ENCODE measurements at regions not wholly inside any gene's neighbourhood (a gene's known extent, or its start where the extent isn't known, plus 50 kb on each side); places are given as distances from the start of the nearest gene placed in this dataset.

DNA sequence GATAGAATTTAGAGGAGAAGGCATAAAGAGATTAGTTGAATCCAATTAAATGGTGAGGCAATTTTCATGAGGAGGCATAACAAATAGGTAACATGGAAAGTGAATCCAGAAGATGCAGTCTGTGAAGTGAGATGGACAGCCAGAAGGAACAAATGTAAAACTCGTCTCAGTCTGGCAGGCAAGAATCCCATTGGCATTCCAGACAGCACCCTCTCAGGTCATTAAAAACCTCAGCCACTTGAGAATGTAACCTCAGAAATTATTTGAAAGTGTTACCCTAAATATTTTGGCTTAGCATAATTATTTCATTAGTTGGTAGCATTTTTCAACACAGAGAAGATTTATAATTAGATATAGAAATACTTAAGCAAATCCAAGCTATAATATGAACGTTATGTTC lies 342.3 kb downstream of the LRRC3B start:
- H3K9me3 ChIP-seq (ENCODE audit: control insufficient read depth, insufficient read depth, low read length) = peaks cover 6% of the 10 kb centered on the region; the same call in 1 of the 2 replicates
- H3K9ac ChIP-seq (ENCODE audit: low read depth, low read length) = no peak overlapping the region
- no peaks in the 10 kb centered on the region for H3K36me3 ChIP-seq (ENCODE audit: control insufficient read depth, insufficient read depth, low read length)
- no peak overlapping the region for H3K27ac ChIP-seq (ENCODE audit: low read depth, low read length)
- no peak overlapping the region for H3K4me3 ChIP-seq (ENCODE audit: low read depth, low read length)
- no peaks in the 10 kb centered on the region for H3K27me3 ChIP-seq (ENCODE audit: control insufficient read depth, insufficient read depth, low read length)
- no peaks in the 10 kb centered on the region for H3K4me1 ChIP-seq (ENCODE audit: control insufficient read depth, insufficient read depth, low read length)

DNA sequence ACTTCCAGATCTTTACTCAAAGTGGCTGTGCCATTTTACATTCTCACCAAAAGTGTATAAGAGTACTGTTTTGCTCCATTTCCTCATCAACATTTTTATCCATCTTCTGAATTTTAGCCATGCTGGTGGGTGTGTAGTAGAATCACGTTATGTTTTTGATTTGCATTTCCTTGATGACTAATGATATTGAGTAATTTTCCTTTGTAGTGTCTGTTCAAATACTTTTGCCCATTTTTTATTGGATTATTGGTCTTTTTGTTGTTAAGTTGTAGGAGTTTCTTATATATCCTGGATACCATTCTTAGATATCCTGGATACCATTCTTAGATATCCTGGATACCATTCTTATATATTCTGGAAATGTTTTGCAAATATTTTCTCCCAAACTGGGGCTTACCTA lies 344.9 kb downstream of the LRRC3B start:
- no peak overlapping the region for H3K4me3 ChIP-seq (ENCODE audit: low read depth, low read length)
- H3K4me1 ChIP-seq (ENCODE audit: control insufficient read depth, insufficient read depth, low read length) = no peaks in the 10 kb centered on the region
- H3K27me3 ChIP-seq (ENCODE audit: control insufficient read depth, insufficient read depth, low read length) = no peaks in the 10 kb centered on the region
- H3K9ac ChIP-seq (ENCODE audit: low read depth, low read length) = no peak overlapping the region
- H3K9me3 ChIP-seq (ENCODE audit: control insufficient read depth, insufficient read depth, low read length) = peaks cover 6% of the 10 kb centered on the region; the same call in 1 of the 2 replicates
- H3K27ac ChIP-seq (ENCODE audit: low read depth, low read length) = no peak overlapping the region
- H3K36me3 ChIP-seq (ENCODE audit: control insufficient read depth, insufficient read depth, low read length) = no peaks in the 10 kb centered on the region

DNA sequence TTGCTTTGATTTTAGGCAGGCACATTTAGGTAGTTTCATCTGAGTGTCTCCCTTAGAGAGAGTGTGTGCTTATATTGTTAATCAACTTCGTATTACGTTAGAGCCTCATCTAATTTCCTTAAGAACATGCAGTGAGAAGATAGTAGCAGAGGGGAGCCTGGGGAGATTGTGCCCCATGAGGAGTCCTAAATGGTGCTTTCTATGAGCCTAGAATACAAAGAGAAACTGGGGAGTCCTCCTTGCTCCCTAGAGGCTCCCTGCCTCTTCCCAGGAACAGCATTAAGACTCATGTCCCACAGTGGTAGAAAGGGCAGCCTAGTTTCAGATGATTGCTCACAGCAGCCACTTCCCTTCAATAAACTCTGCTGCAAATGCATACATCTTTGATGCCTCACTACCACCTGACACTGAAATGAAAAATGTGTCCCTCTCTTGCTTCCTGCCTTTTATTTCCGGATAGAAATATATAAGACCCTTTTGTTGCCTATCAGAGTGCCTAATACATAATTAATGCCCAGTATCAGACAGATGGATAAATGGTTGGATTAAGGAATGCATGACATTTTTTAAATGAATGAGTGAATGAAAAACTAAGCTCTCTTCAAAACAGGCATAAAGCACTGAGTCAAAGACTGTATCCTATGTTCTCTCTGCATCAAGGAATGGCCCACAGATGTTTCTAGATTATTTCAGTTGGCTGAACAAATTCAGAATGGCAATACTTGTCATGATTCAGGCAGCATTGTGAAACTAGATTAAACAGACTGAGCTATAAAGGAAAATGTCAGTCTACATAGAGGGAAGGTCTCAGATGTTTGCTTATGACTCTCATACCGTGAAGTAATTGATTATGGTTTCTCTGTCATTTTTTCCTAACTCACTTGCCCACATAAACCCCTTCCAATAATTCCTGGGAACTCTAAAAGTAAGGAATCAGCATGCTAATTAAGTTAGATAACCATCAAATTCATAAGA lies 362.1 kb downstream of the LRRC3B start:
- H3K27ac ChIP-seq (ENCODE audit: low read depth, low read length) = no peak overlapping the region
- no peaks in the 10 kb centered on the region for H3K36me3 ChIP-seq (ENCODE audit: control insufficient read depth, insufficient read depth, low read length)
- H3K4me1 ChIP-seq (ENCODE audit: control insufficient read depth, insufficient read depth, low read length) = no peaks in the 10 kb centered on the region
- H3K4me3 ChIP-seq (ENCODE audit: low read depth, low read length) = no peak overlapping the region
- H3K9ac ChIP-seq (ENCODE audit: low read depth, low read length) = no peak overlapping the region
- no peaks in the 10 kb centered on the region for H3K27me3 ChIP-seq (ENCODE audit: control insufficient read depth, insufficient read depth, low read length)
- no peaks in the 10 kb centered on the region for H3K9me3 ChIP-seq (ENCODE audit: control insufficient read depth, insufficient read depth, low read length)

DNA sequence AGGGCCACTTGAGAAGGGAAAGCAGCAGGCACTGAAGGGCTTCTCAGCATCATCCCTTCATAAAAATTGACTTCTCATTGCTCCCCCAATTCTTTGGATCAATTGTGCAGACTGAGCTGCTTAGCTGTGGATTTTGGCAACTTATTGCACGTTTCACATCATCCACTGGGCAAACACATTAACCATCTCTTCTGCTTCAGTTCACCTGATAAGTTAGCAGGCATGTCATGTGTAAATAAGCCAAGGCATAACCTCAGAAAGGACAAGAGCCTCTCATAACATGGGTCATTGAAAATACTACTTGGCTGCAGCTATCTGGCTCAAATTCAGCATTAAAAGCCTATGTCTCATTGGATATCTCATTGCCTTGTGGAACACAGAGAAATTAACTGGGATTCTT lies 366.5 kb downstream of the LRRC3B start:
- Histone ChIP-seq H3K36me3 (ENCODE audit: control insufficient read depth, insufficient read depth, low read length) (no peaks in the 10 kb centered on the region), H3K9me3 (ENCODE audit: control insufficient read depth, insufficient read depth, low read length) (no peaks in the 10 kb centered on the region)

DNA sequence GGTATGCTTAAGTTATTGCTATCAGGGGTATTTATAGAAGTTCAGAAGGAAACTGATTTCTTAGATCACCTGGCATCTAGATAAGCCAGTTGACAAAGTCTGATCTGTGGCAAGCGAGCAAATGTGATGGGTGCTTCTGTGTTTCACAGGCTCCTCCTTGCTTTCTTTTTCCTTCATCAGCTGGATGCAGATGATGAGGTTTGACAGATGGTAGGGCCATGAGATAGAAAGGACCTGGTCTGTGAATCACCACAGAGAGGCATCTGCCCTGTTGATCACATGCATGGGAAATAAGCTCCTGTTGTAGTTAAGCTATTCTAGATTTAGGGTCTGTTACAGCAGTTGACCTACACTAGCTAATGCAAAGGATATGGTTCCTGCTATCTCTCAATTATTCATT lies 372.0 kb downstream of the NEK10 start:
- Histone ChIP-seq H3K27ac (ENCODE audit: low read depth, low read length) (no peak overlapping the region), H3K4me1 (ENCODE audit: control insufficient read depth, insufficient read depth, low read length) (no peaks in the 10 kb centered on the region), H3K9me3 (ENCODE audit: control insufficient read depth, insufficient read depth, low read length) (no peaks in the 10 kb centered on the region)

More for the DNA sequence above, 366.5 kb downstream of the LRRC3B start:
- Histone ChIP-seq H3K4me1 (ENCODE audit: control insufficient read depth, insufficient read depth, low read length) (no peaks in the 10 kb centered on the region), H3K4me3 (ENCODE audit: low read depth, low read length) (no peak overlapping the region), H3K9ac (ENCODE audit: low read depth, low read length) (no peak overlapping the region), H3K27me3 (ENCODE audit: control insufficient read depth, insufficient read depth, low read length) (no peaks in the 10 kb centered on the region), H3K27ac (ENCODE audit: low read depth, low read length) (no peak overlapping the region)

DNA sequence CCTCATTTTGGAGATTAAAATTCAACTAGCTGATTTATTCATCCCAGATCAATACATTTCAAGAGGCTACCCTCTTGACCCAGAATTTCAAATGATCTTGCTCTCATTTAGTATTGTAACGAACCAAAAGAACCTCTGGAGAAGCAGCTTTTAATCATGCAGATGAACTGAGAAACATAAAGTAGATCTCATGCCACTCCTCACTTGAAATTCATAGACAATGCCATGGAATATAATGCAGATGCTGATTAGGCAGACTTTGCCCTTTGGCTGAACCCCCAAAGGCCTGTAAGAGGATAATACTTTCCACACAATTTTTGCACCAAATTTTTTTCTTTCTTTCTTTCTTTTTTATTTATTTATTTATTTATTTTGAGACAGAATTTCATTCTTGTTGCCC lies 358.3 kb downstream of the NEK10 start:
- Histone ChIP-seq H3K9ac (ENCODE audit: low read depth, low read length) (no peak overlapping the region), H3K27ac (ENCODE audit: low read depth, low read length) (no peak overlapping the region), H3K27me3 (ENCODE audit: control insufficient read depth, insufficient read depth, low read length) (no peaks in the 10 kb centered on the region), H3K4me3 (ENCODE audit: low read depth, low read length) (no peak overlapping the region), H3K9me3 (ENCODE audit: control insufficient read depth, insufficient read depth, low read length) (no peaks in the 10 kb centered on the region), H3K36me3 (ENCODE audit: control insufficient read depth, insufficient read depth, low read length) (no peaks in the 10 kb centered on the region), H3K4me1 (ENCODE audit: control insufficient read depth, insufficient read depth, low read length) (no peaks in the 10 kb centered on the region)

More for the DNA sequence above, 372.0 kb downstream of the NEK10 start:
- Histone ChIP-seq H3K27me3 (ENCODE audit: control insufficient read depth, insufficient read depth, low read length) (no peaks in the 10 kb centered on the region), H3K4me3 (ENCODE audit: low read depth, low read length) (no peak overlapping the region), H3K9ac (ENCODE audit: low read depth, low read length) (no peak overlapping the region), H3K36me3 (ENCODE audit: control insufficient read depth, insufficient read depth, low read length) (no peaks in the 10 kb centered on the region)

GRCh38 chr3:27022096-27022761 lies 347.0 kb downstream of the NEK10 start:
- Histone ChIP-seq H3K4me1 (ENCODE audit: control insufficient read depth, insufficient read depth, low read length) (peaks cover 26% of the 10 kb centered on the region), H3K9ac (ENCODE audit: low read depth, low read length) (no peak overlapping the region), H3K4me3 (ENCODE audit: low read depth, low read length) (no peak overlapping the region), H3K36me3 (ENCODE audit: control insufficient read depth, insufficient read depth, low read length) (no peaks in the 10 kb centered on the region), H3K27me3 (ENCODE audit: control insufficient read depth, insufficient read depth, low read length) (no peaks in the 10 kb centered on the region; the same call in 1 of the 2 replicates), H3K9me3 (ENCODE audit: control insufficient read depth, insufficient read depth, low read length) (no peaks in the 10 kb centered on the region), H3K27ac (ENCODE audit: low read depth, low read length) (peak overlapping the region; percentile 1)

GRCh38 chr3:27024493-27024892 lies 344.7 kb downstream of the NEK10 start:
- Histone ChIP-seq H3K36me3 (ENCODE audit: control insufficient read depth, insufficient read depth, low read length) (no peaks in the 10 kb centered on the region), H3K4me1 (ENCODE audit: control insufficient read depth, insufficient read depth, low read length) (peaks cover 26% of the 10 kb centered on the region), H3K27me3 (ENCODE audit: control insufficient read depth, insufficient read depth, low read length) (no peaks in the 10 kb centered on the region; the same call in 1 of the 2 replicates), H3K9me3 (ENCODE audit: control insufficient read depth, insufficient read depth, low read length) (no peaks in the 10 kb centered on the region), H3K9ac (ENCODE audit: low read depth, low read length) (no peak overlapping the region), H3K27ac (ENCODE audit: low read depth, low read length) (no peak overlapping the region), H3K4me3 (ENCODE audit: low read depth, low read length) (no peak overlapping the region)

DNA sequence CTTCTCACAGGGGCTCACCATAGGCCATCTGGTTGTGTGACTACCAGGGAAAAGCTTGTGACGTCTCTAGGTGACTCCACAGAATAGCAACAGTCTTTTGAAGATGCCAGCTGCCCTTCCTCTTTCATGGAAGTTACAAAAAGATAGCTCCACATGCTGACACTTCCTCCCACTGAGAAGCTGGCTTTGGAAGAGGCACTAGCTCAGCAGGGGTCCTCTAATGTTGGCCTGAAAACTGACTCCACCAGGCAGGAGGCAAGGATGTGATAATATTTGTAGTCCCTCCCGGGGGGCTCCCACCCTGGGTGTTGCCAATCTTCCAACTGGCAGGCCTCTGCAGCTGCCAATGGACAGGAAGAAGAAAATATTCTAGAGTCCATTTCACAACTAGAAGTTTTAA lies 343.5 kb downstream of the NEK10 start:
- H3K4me1 ChIP-seq (ENCODE audit: control insufficient read depth, insufficient read depth, low read length) = peaks cover 26% of the 10 kb centered on the region
- peak overlapping the region; percentile 68 for H3K27ac ChIP-seq (ENCODE audit: low read depth, low read length)
- H3K27me3 ChIP-seq (ENCODE audit: control insufficient read depth, insufficient read depth, low read length) = no peaks in the 10 kb centered on the region; the same call in 1 of the 2 replicates
- no peak overlapping the region for H3K4me3 ChIP-seq (ENCODE audit: low read depth, low read length)
- no peak overlapping the region for H3K9ac ChIP-seq (ENCODE audit: low read depth, low read length)
- no peaks in the 10 kb centered on the region for H3K36me3 ChIP-seq (ENCODE audit: control insufficient read depth, insufficient read depth, low read length)
- H3K9me3 ChIP-seq (ENCODE audit: control insufficient read depth, insufficient read depth, low read length) = no peaks in the 10 kb centered on the region

- Histone ChIP-seq H3K9me3 (ENCODE audit: control insufficient read depth, insufficient read depth, low read length) (no peaks in the 10 kb centered on the region), H3K4me1 (ENCODE audit: control insufficient read depth, insufficient read depth, low read length) (no peaks in the 10 kb centered on the region)
Measured at GRCh38 chr3:27031476-27031875, 337.7 kb downstream of the NEK10 start.

DNA sequence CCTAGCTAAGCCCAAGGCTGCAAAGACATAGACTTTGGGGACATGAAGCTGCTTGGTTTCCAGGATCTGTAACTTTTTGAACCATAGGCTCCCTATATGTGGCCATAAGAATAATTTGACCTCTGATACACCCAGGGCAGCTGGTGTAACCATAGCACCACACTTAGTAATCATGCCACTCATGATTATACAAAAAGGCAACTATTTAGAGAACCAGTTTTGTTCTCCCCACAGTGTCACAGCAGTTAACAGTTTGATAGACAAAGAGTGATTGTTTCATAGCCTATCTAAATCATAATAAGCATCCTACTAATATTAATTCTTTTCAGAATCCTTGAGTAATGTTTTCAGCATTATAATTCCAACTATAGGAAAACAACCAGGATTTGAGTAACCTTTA lies 334.9 kb downstream of the NEK10 start:
- H3K27ac ChIP-seq (ENCODE audit: low read depth, low read length) = no peak overlapping the region
- H3K9ac ChIP-seq (ENCODE audit: low read depth, low read length) = no peak overlapping the region
- H3K9me3 ChIP-seq (ENCODE audit: control insufficient read depth, insufficient read depth, low read length) = no peaks in the 10 kb centered on the region
- no peaks in the 10 kb centered on the region for H3K4me1 ChIP-seq (ENCODE audit: control insufficient read depth, insufficient read depth, low read length)
- no peaks in the 10 kb centered on the region for H3K36me3 ChIP-seq (ENCODE audit: control insufficient read depth, insufficient read depth, low read length)
- H3K27me3 ChIP-seq (ENCODE audit: control insufficient read depth, insufficient read depth, low read length) = no peaks in the 10 kb centered on the region
- H3K4me3 ChIP-seq (ENCODE audit: low read depth, low read length) = no peak overlapping the region

More at GRCh38 chr3:27031476-27031875, 337.7 kb downstream of the NEK10 start:
- Histone ChIP-seq H3K9ac (ENCODE audit: low read depth, low read length) (no peak overlapping the region), H3K36me3 (ENCODE audit: control insufficient read depth, insufficient read depth, low read length) (no peaks in the 10 kb centered on the region), H3K4me3 (ENCODE audit: low read depth, low read length) (no peak overlapping the region), H3K27ac (ENCODE audit: low read depth, low read length) (no peak overlapping the region), H3K27me3 (ENCODE audit: control insufficient read depth, insufficient read depth, low read length) (no peaks in the 10 kb centered on the region; the same call in 1 of the 2 replicates)
